GM13977 (cell line): ENCODE measurements at regions not wholly inside any gene's neighbourhood (a gene's known extent, or its start where the extent isn't known, plus 50 kb on each side); places are given as distances from the start of the nearest gene placed in this dataset.

Source experiments
- DNase-seq: peaks from one replicate; pipeline ENCODE4 v3.0.0; 2012; ENCODE audit warnings: low spot score
- CTCF ChIP-seq: IDR thresholded peaks from 2 replicates; pipeline ENCODE4 v1.5.1; 2012; ENCODE audit warnings: mild to moderate bottlenecking, control low read depth; ENCODE audit not compliant: insufficient read depth; ENCODE audit errors: extremely low read depth, missing control alignments
- in situ Hi-C: fragments of 300-500 bp; cut with MboI; formaldehyde crosslinking; loops from one replicate; pipeline ENCODE4 v1.12.0; 2022; ENCODE audit warnings: low sequenced_read_pairs, low pct_unique_long_range_greater_than_20kb, mixed read lengths, inconsistent platforms; ENCODE audit not compliant: unreplicated experiment

GRCh38 chr5:42277293-42277692 lies 145.9 kb upstream of the GHR start:
- TF ChIP-seq CTCF, result no peak
- in situ Hi-C loops, result no loop called here
- no peak for DNase-seq

GRCh38 chr5:42284584-42284983 lies 138.7 kb upstream of the GHR start:
- in situ Hi-C loops, result no loop called here
- no peak for TF ChIP-seq CTCF
- DNase-seq, result no peak

- in situ Hi-C loops, result no loop called here
Observed at GRCh38 chr5:42285230-42285629, 138.0 kb upstream of the GHR start.

GRCh38 chr5:42300496-42300895 lies 122.7 kb upstream of the GHR start:
- no peak for DNase-seq
- in situ Hi-C loops, result no loop called here
- TF ChIP-seq CTCF, result no peak

More at GRCh38 chr5:42285230-42285629, 138.0 kb upstream of the GHR start:
- DNase-seq, result no peak
- TF ChIP-seq CTCF, result no peak

- TF ChIP-seq CTCF, result no peak
- in situ Hi-C loops, result no loop called here
- DNase-seq, result no peak
Observed at GRCh38 chr5:42301349-42301748, 121.9 kb upstream of the GHR start.

GRCh38 chr5:42302186-42302585 lies 121.1 kb upstream of the GHR start:
- in situ Hi-C loops, result no loop called here
- TF ChIP-seq CTCF, result no peak
- no peak for DNase-seq

- no peak for TF ChIP-seq CTCF
- DNase-seq, result no peak
- in situ Hi-C loops, result no loop called here
Observed at GRCh38 chr5:42306287-42306686, 117.0 kb upstream of the GHR start.
